ENCODE measurements at regions not wholly inside any gene's neighbourhood (a gene's known extent, or its start where the extent isn't known, plus 50 kb on each side); places are given as distances from the start of the nearest gene placed in this dataset.

DNA sequence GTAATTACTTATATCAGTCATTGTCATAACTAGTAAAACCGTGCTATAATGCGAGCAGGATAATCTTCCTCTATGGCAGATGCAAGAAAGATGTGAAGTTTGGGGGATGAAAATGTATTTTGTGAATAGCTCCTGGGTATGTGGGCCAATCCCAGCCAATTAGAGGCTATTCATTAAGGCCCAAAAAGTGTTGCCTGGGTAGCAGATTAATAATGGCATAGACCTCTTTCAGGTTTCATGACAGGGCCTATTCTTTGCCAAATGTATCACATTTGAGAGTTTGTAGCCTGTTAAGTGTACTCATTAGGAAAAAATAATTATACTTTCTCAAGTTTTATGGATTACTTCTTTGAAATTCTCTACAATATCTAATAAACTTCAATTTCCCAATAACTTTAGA, 199.2 kb upstream of the POU3F2 start:
- DNase-seq (ENCODE audit: low spot score), result no peak

DNA sequence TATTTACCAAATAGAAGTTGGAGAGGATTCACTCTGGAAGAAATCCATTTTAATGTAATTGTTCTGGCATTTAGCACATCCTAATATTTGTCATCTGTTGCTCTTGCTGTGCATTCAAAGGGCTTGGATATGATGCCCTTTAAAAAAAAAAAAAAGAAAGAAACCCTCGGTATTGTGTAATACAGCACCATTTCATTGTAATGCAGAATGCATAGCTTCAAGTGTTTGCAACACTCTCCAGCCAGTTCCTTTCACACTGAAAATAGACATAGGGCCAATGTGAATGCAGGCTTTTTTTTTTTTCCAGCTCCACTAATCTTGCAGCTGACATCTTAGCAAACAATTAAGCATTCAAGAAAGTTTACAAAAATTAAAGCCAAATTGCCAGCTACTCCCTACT, 197.4 kb upstream of the POU3F2 start:
- DNase-seq (ENCODE audit: low spot score), result no peak

DNA sequence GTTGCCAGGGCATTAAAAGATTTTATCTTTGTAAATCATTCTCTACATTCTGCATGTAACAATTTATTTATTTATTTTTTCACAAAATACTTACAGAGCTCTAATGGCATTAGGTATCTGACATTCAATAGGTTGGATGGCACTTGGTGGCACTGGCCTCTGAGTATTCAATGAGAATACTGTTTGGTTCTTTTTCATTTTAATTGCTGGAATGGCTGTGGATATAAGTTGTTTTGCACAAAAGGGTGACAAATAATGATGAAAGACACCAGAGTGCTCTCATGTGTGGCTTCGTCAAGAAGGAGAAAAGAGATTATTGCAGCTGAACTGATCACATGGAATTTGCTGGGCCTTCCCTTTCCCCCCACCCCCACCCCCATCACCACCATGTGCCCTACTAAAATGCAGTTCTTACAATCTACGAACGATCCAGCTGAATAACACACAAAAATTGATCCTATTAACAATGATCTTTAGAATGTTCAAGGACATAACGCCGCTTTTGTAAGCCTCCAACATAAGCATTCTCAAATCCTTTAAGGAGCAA, 195.2 kb upstream of the POU3F2 start:
- DNase-seq (ENCODE audit: low spot score), result no peak

DNA sequence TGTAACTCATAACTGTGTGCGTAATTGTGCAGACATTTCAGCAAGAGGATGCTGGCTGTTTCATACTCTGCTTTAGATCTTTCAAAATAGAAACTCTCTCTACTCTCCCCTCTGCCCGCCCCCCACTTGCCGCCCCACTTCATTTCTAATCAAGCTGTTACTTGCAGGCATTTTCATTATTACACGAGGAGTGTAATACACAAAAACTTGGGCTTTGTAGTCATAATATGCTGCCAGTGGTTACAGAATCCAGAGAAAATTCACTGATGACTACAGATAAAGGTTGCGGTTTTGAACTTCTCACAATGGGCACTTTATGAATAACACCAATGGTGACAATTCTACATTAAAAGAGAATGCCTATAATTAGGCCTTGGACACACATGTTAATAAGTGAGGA, 194.0 kb upstream of the POU3F2 start:
- no peak for DNase-seq (ENCODE audit: low spot score)

DNA sequence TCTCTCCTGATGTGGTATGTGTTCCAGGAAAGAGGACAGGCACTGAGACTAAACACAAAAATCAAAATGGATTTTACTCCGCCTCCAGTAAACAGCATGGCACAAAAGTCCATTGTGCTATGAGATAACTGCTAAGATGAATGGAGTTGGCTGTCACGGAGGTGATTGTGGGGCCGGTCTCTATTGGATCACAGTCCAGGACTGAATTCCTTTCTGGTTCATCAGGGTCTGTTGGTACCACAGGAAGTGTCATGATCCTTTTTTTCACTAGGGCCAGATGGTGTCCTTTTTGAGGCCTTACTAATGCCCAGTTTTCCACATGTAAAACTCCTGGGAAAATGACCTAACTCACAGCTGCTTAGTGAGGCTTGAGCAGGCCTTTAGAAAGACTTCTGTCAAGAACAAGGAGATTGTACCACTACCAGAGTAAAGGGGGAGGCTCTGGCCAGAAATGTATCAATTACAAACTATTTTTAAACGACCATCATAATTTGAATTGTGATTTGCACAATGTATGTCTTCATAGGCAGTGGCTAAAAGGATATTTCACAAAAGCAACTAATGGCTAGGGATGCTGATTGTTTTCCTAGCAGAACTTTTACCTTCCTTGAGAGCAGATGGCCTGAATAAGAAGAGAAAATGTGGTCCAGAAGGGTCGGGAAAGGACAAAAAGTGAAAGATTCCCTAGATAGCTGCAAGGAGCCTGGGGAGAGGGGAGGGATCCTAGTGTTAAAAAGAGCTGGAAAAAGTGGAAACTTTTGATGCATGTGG, 192.2 kb upstream of the POU3F2 start:
- no peak for DNase-seq (ENCODE audit: low spot score)

DNA sequence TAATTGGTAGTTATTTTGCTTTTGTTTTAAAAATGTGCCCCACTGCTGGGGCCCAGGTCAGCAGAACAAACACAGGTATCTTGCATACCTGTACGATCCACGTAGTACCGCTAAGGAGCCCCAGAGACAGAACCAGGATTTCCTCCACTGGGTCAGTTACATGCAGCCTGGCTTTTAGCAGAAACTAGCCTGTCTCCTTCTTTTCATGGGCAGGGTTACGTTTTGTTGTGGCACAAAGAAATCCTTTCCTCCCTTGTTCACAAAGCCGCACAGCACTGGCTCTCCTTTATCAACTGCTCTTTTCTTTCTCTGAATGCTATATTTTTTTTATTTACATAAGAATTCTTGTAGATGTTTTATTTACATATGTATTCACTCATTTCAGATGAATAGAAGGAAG, 190.3 kb upstream of the POU3F2 start:
- DNase-seq (ENCODE audit: low spot score), result no peak

DNA sequence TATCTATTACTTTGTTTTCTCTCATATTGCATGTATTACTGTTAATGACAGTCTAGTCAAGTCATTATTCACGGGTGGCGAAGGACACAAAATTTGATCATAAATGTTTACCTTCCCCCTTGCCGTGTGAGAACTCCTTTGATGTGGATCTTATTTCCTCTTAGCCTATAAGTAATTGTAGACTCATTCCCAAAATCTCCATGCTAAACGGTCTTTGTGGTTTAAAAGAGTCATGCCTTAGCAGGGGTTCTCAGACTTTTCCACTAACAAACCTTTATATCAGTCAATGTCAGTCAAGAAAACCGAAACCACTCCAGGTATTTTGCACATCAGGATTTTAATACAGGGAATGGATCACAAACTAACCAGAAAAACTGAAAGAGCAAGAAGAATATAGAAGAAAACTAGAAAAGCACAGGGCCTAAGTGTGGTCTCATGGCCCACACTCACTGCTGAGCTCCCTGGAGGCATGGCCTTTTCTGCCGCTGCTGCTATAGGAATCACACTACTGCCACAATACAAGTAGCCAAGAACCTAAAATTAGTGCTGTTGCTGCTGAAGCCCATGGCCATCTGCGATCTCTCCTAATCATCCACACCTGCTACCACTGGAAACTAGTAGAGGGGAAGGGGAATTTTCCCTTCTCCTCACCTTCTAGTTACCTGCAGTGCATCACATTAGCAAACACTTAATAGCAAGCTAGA, 186.0 kb upstream of the POU3F2 start:
- peak; percentile 2 for DNase-seq (ENCODE audit: low spot score)

DNA sequence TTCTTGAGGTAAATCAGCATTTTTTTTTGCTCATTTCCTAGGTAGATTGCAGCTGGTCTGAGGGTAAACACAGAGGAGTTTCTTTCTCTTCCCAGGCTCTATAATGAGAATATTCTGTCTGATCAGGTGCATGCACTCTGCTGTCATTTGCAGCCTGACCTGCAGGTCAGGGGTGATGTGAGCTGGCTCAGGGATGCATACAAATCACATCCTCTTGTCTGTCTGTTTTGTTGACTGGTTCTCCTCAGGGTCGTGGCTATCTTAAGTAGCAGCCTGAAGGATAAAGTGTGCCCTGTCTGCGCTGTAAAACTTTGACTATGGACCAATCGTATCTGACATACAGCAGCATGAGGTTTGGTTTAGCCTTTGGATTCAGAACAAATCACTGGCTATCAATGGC, 183.4 kb upstream of the POU3F2 start:
- no peak for DNase-seq (ENCODE audit: low spot score)

DNA sequence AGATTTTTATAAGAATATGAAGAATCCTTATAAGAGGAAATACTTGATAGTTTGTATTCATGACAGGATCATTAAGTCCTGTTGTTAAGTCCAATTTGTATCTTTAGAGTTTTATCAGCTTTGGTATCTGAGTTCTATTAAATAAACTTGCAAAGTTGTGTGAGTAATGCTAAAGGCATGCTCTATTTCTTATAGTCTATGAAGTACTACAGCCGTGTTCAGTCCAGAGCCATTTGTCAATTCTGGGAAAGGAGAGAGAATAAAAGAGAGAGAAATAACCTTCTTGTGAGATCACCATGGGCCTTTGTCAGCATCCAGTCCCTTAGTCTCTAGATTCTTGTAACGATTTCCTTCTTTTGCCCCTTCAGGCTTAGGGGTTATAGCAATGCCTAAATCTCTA, 181.2 kb upstream of the POU3F2 start:
- peak; percentile 31 for DNase-seq (ENCODE audit: low spot score)

DNA sequence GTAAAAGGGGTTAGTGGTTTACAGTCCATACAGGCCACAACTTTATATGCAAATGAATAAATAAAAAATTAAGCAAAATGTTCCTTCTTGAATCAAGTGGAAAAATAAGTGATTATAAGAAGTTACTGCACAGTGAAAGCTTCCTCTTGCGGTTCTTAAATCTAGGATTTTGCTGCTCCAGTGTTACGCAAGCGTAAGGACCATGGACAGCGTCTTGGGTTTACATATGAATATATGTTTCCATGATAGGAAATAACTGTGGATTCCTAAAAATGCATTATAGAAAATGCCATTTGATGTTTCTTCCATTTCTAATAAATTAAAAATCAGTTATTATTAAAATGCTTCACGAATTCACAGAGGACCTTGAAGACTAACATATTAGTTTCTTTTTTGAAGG, 176.6 kb upstream of the POU3F2 start:
- DNase-seq (ENCODE audit: low spot score), result peak; percentile 27

DNA sequence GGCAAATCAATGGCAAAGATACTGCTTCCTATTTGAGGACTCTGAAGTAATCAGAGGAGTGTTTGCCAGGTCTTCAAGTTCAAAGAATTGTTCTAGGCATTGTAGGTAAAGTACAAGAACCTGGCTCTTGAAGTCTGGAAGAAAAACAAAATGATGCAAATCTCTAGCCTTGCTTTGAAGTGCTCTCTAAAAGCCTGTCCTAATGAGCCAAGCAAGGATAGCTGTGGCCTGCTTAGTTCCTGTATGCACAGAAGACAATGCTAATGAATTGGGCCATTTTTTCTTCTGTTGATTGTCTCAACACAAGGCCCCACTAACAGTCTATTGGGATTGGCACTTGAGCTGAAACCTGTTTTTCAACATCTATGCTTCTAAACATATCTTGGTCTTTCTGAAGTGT, 165.0 kb upstream of the POU3F2 start:
- no peak for DNase-seq (ENCODE audit: low spot score)

DNA sequence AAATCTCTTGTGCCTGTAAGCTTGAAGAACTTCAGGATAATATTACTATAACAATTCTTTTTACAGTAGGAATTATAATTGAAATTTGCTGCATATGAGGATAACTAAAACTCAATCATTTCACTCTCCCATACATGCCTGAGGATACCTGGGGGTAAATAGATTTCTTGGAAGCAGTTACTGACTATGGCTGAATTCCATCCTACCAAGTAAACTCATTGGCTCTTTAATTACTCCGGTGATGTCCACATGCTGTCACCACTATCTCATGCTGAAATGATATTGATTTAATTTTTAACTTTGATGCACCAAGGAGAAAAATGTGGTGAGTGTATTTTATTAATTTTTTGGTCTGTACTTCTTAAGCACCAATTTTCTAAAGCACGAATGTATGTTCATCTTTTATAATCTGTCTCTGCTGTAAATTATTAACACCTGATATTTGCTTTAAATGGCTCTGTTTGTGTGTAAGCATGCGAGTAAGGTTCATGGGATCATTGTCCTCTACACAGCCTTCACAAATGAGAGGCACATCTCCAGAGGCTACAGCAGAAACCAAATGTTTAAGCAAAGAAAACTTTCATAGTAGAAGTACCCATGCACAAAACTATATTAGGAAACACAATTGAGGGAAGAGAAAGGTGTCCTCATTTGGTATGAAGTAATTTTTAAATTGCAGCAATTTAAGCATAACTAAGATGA, 164.2 kb upstream of the POU3F2 start:
- DNase-seq (ENCODE audit: low spot score), result no peak

DNA sequence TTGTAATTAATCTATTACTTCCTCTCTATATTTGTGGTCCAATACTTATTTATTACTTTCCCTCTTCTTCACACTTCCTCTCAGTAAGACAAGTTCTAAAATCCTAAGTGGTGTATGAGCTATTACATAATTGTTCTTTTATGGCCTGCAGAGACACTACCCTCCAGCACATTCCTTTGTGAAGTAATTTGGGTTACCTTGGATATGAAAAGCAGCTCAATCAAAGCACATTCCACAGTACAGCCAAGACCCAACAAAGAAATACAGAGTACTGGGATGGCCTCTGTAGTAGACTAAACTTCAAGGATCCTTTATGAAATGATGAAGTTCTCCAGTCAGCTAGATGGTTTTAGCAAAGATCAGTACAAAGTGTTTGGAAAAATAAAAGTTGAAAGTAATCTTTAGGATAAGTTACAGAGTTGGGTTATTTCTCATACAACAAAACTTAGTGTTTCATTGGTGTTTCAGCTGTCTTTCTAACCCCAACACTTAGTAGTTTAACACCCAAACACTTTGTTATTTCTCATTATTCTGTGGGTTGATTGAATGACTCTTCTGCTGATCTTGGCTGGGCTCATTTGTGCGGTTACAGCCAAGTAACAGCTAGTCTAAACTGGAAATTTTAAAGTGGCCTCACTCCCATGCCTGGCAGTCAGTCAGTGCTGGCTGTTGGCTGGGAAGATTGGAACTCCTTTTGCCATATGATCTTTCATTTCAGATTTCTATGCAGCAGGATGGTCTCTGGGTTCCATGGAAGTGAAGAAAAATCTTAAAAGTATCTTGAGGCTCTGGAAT, 161.5 kb upstream of the POU3F2 start:
- no peak for DNase-seq (ENCODE audit: low spot score)

DNA sequence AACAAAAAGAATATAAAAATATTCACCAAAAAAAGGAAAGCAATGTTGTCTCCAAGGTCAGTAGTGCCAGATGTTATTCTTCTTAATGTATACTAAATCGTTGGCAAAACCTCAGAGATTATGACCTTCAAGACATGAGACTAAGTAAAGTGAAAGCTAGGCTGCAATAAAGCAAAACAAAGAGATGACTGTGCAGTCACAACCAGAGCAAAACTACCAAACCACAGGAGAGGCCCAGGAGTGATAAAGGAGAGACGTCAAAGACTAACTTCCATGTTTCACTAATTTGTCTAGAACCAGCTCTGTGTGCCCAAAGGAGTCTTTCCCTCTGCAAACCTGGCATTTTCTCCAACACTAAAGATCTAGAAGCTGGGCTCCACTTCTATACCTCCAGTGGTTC, 155.9 kb upstream of the POU3F2 start:
- DNase-seq (ENCODE audit: low spot score), result no peak

DNA sequence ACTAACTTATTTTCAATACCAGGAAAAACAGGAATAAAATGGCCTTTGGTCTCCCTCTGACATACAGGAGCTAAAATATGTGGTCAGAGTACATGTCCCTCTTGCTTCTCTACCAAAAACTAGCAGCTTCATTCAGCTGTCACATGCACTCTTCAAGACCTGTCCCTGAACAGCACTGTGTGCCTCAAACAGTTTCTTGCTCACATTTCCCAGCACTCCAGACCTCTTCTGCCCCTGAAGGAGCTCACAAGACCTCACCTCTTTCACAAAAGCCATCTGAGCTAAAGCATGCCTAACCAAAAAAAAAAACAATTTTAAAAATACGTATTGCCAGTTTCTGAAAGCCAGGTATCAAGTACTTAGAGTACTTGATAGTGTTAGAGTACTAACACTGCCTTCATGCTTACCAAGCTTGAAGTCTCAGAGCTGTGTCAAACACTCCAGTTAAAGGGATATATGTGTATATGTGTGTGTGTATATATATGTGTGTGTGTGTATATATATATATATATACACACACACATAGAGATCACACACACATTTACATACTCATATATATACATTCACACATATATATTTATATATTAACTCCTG, 148.3 kb upstream of the POU3F2 start:
- DNase-seq (ENCODE audit: low spot score), result no peak

DNA sequence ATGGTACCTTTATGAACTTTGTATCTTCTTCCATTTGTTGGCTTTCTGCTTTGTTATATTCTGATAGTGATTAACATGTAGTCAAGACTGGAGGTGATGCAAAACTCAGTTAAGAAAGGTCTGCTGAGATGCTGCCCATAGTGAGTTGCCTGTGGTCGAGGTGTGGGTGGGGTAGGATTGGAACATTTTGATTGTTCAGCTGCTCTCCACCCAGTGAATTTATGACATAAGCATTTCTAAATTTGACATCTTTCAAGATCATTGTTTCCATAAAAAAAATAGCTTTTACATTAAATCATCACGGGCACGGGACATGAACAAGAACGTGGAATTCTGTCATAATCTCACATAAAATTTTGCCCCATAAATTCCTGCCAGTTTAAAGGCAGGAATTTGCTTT, 146.6 kb upstream of the POU3F2 start:
- DNase-seq (ENCODE audit: low spot score), result no peak

DNA sequence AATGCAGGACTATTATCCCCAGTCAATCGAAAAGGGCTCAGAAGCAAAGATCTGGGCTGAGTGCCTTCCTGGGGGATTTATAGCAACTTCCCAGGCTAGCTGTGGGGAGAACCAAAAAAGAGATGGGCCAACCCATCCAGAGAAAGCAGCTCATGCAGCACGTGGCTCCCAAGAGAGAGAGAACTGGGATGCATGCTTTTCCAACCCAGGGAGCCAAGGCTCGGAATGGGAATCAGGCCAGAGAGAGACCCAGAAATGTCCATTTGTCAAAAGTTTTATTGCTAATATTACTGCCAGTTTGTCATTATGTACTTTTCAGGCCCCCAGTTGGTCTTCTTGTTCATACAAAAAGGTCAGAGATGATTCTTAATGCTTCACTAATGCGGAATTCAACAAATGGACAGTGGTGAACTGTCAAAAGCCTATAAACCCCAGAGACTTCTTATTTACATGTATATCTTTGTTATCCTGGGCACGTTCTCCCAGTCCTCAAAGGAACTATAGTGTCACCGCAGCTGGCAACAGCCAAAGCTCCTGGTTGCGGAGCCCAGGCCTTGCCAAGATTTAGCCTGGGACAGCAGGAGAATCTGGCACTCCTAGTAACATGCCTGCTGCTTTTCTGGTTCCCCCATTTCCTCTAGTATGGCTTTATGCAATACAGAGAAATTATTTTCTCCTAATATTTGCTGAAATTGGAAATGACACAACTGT, 139.1 kb upstream of the POU3F2 start:
- no peak for DNase-seq (ENCODE audit: low spot score)

DNA sequence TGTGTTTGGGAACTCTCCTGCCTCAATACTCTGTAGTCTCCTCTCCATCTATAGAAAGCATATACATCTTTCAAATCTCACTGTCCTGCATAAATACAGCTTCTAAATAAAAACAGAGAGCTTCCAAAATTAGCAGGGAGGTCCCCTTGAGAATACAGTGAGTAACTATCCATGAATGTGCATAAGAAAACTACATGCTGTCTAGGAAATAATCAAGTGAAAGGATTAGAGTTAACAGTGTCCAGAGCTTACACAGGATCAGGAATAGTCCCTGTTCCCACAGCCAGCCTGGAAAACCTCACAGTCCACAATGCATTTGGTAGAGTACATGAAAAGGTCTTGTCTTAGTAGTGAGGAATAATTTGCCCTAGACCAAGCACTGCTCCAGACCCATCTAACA, 123.0 kb upstream of the POU3F2 start:
- DNase-seq (ENCODE audit: low spot score), result no peak

DNA sequence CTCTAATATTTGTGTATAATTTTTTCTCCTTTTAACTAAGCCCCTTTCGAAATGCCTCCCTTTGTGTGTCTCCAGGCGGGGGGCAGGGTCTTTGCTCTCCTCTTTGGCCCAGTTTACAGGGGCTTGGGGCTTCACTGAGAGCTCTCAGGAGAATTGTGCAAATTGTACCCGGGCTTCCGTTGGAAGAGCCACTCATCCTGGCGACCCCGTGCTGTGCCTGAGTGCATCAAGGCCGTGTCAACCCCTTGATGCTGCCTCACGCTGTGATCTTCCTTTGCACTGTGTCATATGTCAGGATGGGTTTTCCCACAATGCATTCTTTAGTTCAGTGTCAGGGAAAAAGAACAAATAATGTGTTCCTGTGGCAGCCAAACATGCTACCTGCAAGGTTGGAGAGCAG, 118.0 kb upstream of the POU3F2 start:
- DNase-seq (ENCODE audit: low spot score), result peak; percentile 23

DNA sequence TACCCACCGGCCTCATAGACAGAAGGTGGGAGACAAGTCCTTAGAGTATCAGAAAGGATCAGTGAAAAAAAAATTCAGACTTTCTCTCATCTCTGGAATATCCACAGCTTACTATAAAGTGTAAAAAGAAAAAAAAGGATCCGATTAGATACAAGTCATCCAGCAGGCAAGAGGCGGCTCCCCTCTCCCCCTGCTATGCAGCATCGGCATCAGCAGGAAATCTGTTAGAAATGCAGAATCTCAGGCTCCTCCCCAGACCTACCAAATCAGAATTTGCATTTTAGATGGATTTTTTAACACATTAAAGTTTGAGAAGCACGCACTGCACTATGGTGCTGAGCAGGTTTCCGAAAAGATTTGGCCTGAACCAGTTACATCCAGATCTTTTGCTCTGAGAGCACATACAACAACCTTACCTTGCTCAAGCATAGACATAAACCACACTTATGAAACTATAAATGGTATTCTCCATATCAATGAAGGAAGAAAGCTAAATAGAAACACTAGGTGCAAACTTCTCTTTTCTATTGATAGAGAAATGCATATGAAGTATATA, 117.0 kb upstream of the POU3F2 start:
- no peak for DNase-seq (ENCODE audit: low spot score)

DNA sequence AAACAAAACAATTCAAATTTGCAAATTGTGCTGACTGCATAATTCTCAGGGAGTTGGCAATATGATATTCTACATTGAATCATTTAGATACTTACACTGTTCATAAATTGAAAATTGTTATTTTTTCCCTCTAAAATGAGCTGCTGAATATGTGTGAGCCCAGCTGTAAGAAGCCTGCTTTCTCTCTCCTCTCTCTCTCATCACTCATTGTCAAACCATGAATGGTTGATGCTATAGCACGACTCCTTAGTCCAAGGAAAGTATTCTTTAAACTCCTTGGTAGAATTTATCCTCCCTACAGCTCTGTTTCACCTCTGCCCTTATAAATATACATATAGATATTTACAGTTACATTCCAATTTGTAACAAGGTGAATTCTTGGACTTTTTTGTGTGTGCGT, 116.4 kb upstream of the POU3F2 start:
- DNase-seq (ENCODE audit: low spot score), result no peak

All from kidney tubule cell (primary cell).